COLO668 (cell line): ENCODE measurements at regions not wholly inside any gene's neighbourhood (a gene's known extent, or its start where the extent isn't known, plus 50 kb on each side); places are given as distances from the start of the nearest gene placed in this dataset.
"Not testable (repeated sequence)": the region's sequence is repeated elsewhere in the genome, so short reads cannot be mapped to it uniquely, and the experiment has no call there.

ENCODE experiments used
- DNase-seq: peaks from one replicate; lab custom pipeline; 2025; ENCODE audit not compliant: unreplicated experiment; lab: John Stamatoyannopoulos, UW

- DNase-seq, result no peak
These were observed 1000.2 kb upstream of the ATXN8OS start for GRCh38 chr13:69107436-69107835.

- DNase-seq, result no peak
These were observed 1005.8 kb upstream of the ATXN8OS start for GRCh38 chr13:69101841-69102240.

- no peak for DNase-seq
These were observed 1013.1 kb upstream of the ATXN8OS start for GRCh38 chr13:69094485-69094884.

GRCh38 chr13:69092615-69093322 is 1014.9 kb upstream of the ATXN8OS start:
- DNase-seq, result no peak

- no peak for DNase-seq
These were observed 1030.4 kb upstream of the ATXN8OS start for GRCh38 chr13:69077267-69077666.

- no peak for DNase-seq
These were observed 1038.0 kb upstream of the ATXN8OS start for GRCh38 chr13:69069554-69070133.

- no peak for DNase-seq
These were observed 1056.9 kb upstream of the ATXN8OS start for GRCh38 chr13:69050696-69051095.

GRCh38 chr13:69044629-69045028 is 1063.0 kb upstream of the ATXN8OS start:
- DNase-seq, result no peak

- no peak for DNase-seq
These were observed 1066.7 kb upstream of the ATXN8OS start for GRCh38 chr13:69040898-69041297.

- no peak for DNase-seq
These were observed 1071.9 kb upstream of the ATXN8OS start for GRCh38 chr13:69035771-69036170.

- DNase-seq, result no peak
These were observed 1078.7 kb upstream of the ATXN8OS start for GRCh38 chr13:69028936-69029335.

GRCh38 chr13:69020120-69020519 is 1087.5 kb upstream of the ATXN8OS start:
- DNase-seq, result no peak

- not testable (repeated sequence) for DNase-seq
These were observed 1089.5 kb upstream of the ATXN8OS start for GRCh38 chr13:69018173-69018572.

- DNase-seq, result no peak
These were observed 1096.8 kb upstream of the ATXN8OS start for GRCh38 chr13:69010789-69011188.

- no peak for DNase-seq
These were observed 1099.1 kb upstream of the ATXN8OS start for GRCh38 chr13:69008499-69008898.

GRCh38 chr13:68998056-68998455 is 1109.6 kb upstream of the ATXN8OS start:
- no peak for DNase-seq

GRCh38 chr13:68996668-68997025 is 1111.0 kb upstream of the ATXN8OS start:
- DNase-seq, result no peak

GRCh38 chr13:68995972-68996667 is 1111.5 kb upstream of the ATXN8OS start:
- no peak for DNase-seq

GRCh38 chr13:68993154-68993553 is 1114.5 kb upstream of the ATXN8OS start:
- DNase-seq, result no peak

- DNase-seq, result no peak
These were observed 1119.5 kb upstream of the ATXN8OS start for GRCh38 chr13:68988176-68988575.

- no peak for DNase-seq
These were observed 1120.0 kb upstream of the ATXN8OS start for GRCh38 chr13:68987585-68987984.

GRCh38 chr13:68984688-68985319 is 1122.8 kb upstream of the ATXN8OS start:
- DNase-seq, result no peak
